ENCODE measurements at regions not wholly inside any gene's neighbourhood (a gene's known extent, or its start where the extent isn't known, plus 50 kb on each side); places are given as distances from the start of the nearest gene placed in this dataset.
A peak's percentile ranks its signal among the peaks of the same experiment; 100 is the strongest.

- peaks cover 3% of the 10 kb centered on the region for H3K9me3 Mint-ChIP-seq
- peak overlapping the region; percentile 79 for H3K27ac Mint-ChIP-seq
- no peaks in the 10 kb centered on the region for H3K27me3 Mint-ChIP-seq (ENCODE audit: low read depth)
- no peak overlapping the region for H3K4me3 Mint-ChIP-seq
- DNase-seq (ENCODE audit: low spot score in 2 of 2, unreplicated experiment in 2 of 2): no peak
- H3K36me3 Mint-ChIP-seq: no peaks in the 10 kb centered on the region
- TF ChIP-seq CTCF (IDR thresholded peaks at IDR 0.05; ENCODE audit: unreplicated experiment): no peak
- H3K4me1 Mint-ChIP-seq: peaks cover 64% of the 10 kb centered on the region
Observed at GRCh38 chr18:56118422-56118821, 520.0 kb downstream of the TXNL1 start.

- TF ChIP-seq CTCF (IDR thresholded peaks at IDR 0.05; ENCODE audit: unreplicated experiment): no peak
- no peak overlapping the region for H3K4me3 Mint-ChIP-seq
- peaks cover 66% of the 10 kb centered on the region for H3K4me1 Mint-ChIP-seq
Observed at GRCh38 chr18:56115071-56116015, 523.0 kb downstream of the TXNL1 start.

GRCh38 chr18:56112984-56113383 is 525.0 kb upstream of the TCF4 start:
- Mint-ChIP-seq H3K27me3 (ENCODE audit: low read depth) (no peaks in the 10 kb centered on the region), H3K27ac (no peak overlapping the region), H3K9me3 (peaks cover 10% of the 10 kb centered on the region), H3K4me3 (no peak overlapping the region), H3K36me3 (no peaks in the 10 kb centered on the region), H3K4me1 (peaks cover 59% of the 10 kb centered on the region)
- TF ChIP-seq CTCF (IDR thresholded peaks at IDR 0.05; ENCODE audit: unreplicated experiment): no peak
- DNase-seq (ENCODE audit: low spot score in 2 of 2, unreplicated experiment in 2 of 2): no peak

More at GRCh38 chr18:56115071-56116015, 523.0 kb downstream of the TXNL1 start:
- H3K27me3 Mint-ChIP-seq (ENCODE audit: low read depth): no peaks in the 10 kb centered on the region
- no peak overlapping the region for H3K27ac Mint-ChIP-seq
- DNase-seq (ENCODE audit: low spot score in 2 of 2, unreplicated experiment in 2 of 2): no peak
- H3K9me3 Mint-ChIP-seq: peaks cover 3% of the 10 kb centered on the region
- H3K36me3 Mint-ChIP-seq: no peaks in the 10 kb centered on the region

- H3K36me3 Mint-ChIP-seq: no peaks in the 10 kb centered on the region
- peaks cover 10% of the 10 kb centered on the region for H3K9me3 Mint-ChIP-seq
- no peak overlapping the region for H3K27ac Mint-ChIP-seq
- no peak for TF ChIP-seq CTCF (IDR thresholded peaks at IDR 0.05; ENCODE audit: unreplicated experiment)
- H3K27me3 Mint-ChIP-seq (ENCODE audit: low read depth): no peaks in the 10 kb centered on the region
- DNase-seq (ENCODE audit: low spot score in 2 of 2, unreplicated experiment in 2 of 2): no peak
- no peak overlapping the region for H3K4me3 Mint-ChIP-seq
- peaks cover 63% of the 10 kb centered on the region for H3K4me1 Mint-ChIP-seq
Observed at GRCh38 chr18:56112013-56112749, 524.2 kb upstream of the TCF4 start.

DNA sequence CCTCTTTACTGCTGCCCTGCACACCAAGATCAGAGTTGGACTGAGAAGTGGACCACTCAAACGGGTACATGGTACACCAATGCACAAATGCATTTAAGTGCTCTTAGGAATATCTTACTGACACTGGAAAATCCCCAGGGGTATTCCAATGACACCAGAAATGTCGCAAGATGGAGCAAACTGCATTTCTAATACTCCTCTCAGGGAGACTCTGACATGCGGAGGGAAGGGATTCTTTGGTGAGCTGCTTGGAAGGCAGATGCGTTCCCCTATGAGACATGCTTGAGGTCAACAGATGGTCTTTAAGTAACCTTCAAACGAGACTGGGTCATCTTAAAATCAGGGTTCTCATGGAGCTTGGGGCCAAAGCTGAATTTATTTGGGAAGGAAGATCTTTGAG is 521.8 kb upstream of the TCF4 start:
- H3K4me1 Mint-ChIP-seq: peaks cover 55% of the 10 kb centered on the region
- peaks cover 22% of the 10 kb centered on the region for H3K9me3 Mint-ChIP-seq
- H3K36me3 Mint-ChIP-seq: peaks cover 7% of the 10 kb centered on the region
- H3K27me3 Mint-ChIP-seq (ENCODE audit: low read depth): no peaks in the 10 kb centered on the region
- no peak overlapping the region for H3K4me3 Mint-ChIP-seq
- no peak for TF ChIP-seq CTCF (IDR thresholded peaks at IDR 0.05; ENCODE audit: unreplicated experiment)
- no peak for DNase-seq (ENCODE audit: low spot score in 2 of 2, unreplicated experiment in 2 of 2)
- H3K27ac Mint-ChIP-seq: no peak overlapping the region
